MCF 10A (cell line): ENCODE measurements at regions not wholly inside any gene's neighbourhood (a gene's known extent, or its start where the extent isn't known, plus 50 kb on each side); places are given as distances from the start of the nearest gene placed in this dataset.

Experiments
- BruUV-seq: library from RNA; stranded (reverse); fragments of 400-500 nt; replicated peaks from 2 replicates; lab custom pipeline; 2021; lab: Mats Ljungman, UMichigan
- CTCF ChIA-PET: fragments of 300-600 bp; sonication (Branson Sonifier 250); formaldehyde crosslinking; extraction: SDS; loops from one replicate; lab custom pipeline; 2021; ENCODE audit warnings: antibody characterized with exemption, inconsistent platforms; lab: Yijun Ruan, JAX
- POLR2A ChIA-PET: fragments of 300-600, 350-650 bp; sonication (Branson Sonifier 250); formaldehyde crosslinking; extraction: SDS; loops from one replicate; lab custom pipeline; 2020; ENCODE audit warnings: antibody characterized with exemption, inconsistent platforms; lab: Yijun Ruan, JAX
- DNase-seq: peaks from one replicate; pipeline ENCODE4 v3.0.0-alpha.2; 2018; ENCODE audit not compliant: unreplicated experiment
- H3K27ac Mint-ChIP-seq: one replicate; pipeline ENCODE4 v1.8.0; 2022; ENCODE audit warnings: mild to moderate bottlenecking, low read depth, mixed read lengths; ENCODE audit not compliant: unreplicated experiment
- H3K27me3 Mint-ChIP-seq: one replicate; pipeline ENCODE4 v1.8.0; 2022; ENCODE audit warnings: mixed read lengths; ENCODE audit not compliant: insufficient read depth, unreplicated experiment
- H3K36me3 Mint-ChIP-seq: one replicate; pipeline ENCODE4 v1.8.0; 2022; ENCODE audit warnings: mild to moderate bottlenecking, moderate library complexity, mixed read lengths; ENCODE audit not compliant: insufficient read depth, unreplicated experiment
- H3K4me1 Mint-ChIP-seq: one replicate; pipeline ENCODE4 v1.8.0; 2022; ENCODE audit warnings: mixed read lengths; ENCODE audit not compliant: insufficient read depth, unreplicated experiment
- H3K4me3 Mint-ChIP-seq: one replicate; pipeline ENCODE4 v1.8.0; 2022; ENCODE audit warnings: mild to moderate bottlenecking, moderate library complexity, mixed read lengths; ENCODE audit not compliant: unreplicated experiment
- H3K9me3 Mint-ChIP-seq: one replicate; pipeline ENCODE4 v1.8.0; 2022; ENCODE audit warnings: mixed read lengths; ENCODE audit not compliant: unreplicated experiment
- intact Hi-C: fragments of 100-400 bp; cut with micrococcal nuclease; formaldehyde crosslinking; loops from 2 replicates; pipeline ENCODE4 v1.14.1; 2022
- TF ChIP-seq, protein P1 (sequence below): fragments of 200-600 bp; IDR thresholded peaks from one replicate; pipeline ENCODE4 v1.8.0; 2022; ENCODE audit warnings: antibody characterized with exemption, mild to moderate bottlenecking; ENCODE audit not compliant: unreplicated experiment

DNA sequence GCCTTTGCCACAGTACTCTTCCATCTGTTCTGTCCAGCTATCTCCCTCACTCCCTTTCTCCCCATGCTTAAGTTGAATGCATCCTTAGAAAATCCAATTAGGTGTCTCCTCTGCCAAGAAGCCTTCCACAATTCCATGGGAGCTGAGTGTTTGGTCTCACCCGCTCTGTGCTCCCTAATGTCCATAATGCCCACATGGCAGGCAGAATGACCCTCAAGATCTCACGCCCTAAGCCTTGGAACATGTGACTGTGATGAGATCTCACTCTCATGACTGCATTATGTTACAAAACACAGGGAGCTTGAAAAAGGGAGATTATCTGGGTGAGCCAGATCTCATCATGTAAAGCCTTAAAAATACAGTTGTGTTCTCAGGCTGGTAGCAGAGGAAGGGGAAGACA lies 229.4 kb downstream of the OMA1 start:
- no peak overlapping the region for H3K4me3 Mint-ChIP-seq
- H3K27me3 Mint-ChIP-seq: no peaks in the 10 kb centered on the region
- no peaks in the 10 kb centered on the region for H3K4me1 Mint-ChIP-seq
- TF ChIP-seq, protein P1, sequence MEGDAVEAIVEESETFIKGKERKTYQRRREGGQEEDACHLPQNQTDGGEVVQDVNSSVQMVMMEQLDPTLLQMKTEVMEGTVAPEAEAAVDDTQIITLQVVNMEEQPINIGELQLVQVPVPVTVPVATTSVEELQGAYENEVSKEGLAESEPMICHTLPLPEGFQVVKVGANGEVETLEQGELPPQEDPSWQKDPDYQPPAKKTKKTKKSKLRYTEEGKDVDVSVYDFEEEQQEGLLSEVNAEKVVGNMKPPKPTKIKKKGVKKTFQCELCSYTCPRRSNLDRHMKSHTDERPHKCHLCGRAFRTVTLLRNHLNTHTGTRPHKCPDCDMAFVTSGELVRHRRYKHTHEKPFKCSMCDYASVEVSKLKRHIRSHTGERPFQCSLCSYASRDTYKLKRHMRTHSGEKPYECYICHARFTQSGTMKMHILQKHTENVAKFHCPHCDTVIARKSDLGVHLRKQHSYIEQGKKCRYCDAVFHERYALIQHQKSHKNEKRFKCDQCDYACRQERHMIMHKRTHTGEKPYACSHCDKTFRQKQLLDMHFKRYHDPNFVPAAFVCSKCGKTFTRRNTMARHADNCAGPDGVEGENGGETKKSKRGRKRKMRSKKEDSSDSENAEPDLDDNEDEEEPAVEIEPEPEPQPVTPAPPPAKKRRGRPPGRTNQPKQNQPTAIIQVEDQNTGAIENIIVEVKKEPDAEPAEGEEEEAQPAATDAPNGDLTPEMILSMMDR: no peak
- no peaks in the 10 kb centered on the region for H3K9me3 Mint-ChIP-seq
- POLR2A ChIA-PET: no interaction called here
- CTCF ChIA-PET: no interaction called here
- intact Hi-C loops: no loop called here
- no peak for DNase-seq
- H3K27ac Mint-ChIP-seq: no peak overlapping the region
- no peaks in the 10 kb centered on the region for H3K36me3 Mint-ChIP-seq
- BruUV-seq: no TSS peak

- H3K4me3 Mint-ChIP-seq: no peak overlapping the region
- H3K9me3 Mint-ChIP-seq: no peaks in the 10 kb centered on the region
- CTCF ChIA-PET: interaction anchor here (0.5 kb wide), 1 partner anchor 13 kb away, joined by 3 read pairs; no protein-coding TSS in a partner anchor
- no peak for DNase-seq
- H3K4me1 Mint-ChIP-seq: no peaks in the 10 kb centered on the region
- H3K27ac Mint-ChIP-seq: no peak overlapping the region
- POLR2A ChIA-PET: no interaction called here
- TF ChIP-seq, protein P1: no peak
- no peaks in the 10 kb centered on the region for H3K36me3 Mint-ChIP-seq
- intact Hi-C loops: no loop called here
- no TSS peak for BruUV-seq
- H3K27me3 Mint-ChIP-seq: no peaks in the 10 kb centered on the region
Observed at GRCh38 chr1:58316141-58316540, 230.4 kb downstream of the OMA1 start.

GRCh38 chr1:58312971-58313563 lies 233.5 kb downstream of the OMA1 start:
- H3K36me3 Mint-ChIP-seq: no peaks in the 10 kb centered on the region
- H3K4me1 Mint-ChIP-seq: no peaks in the 10 kb centered on the region
- no peaks in the 10 kb centered on the region for H3K9me3 Mint-ChIP-seq
- no peak overlapping the region for H3K4me3 Mint-ChIP-seq
- H3K27ac Mint-ChIP-seq: no peak overlapping the region
- ChIA-PET POLR2A (no interaction called here), CTCF (no interaction called here)
- no TSS peak for BruUV-seq
- TF ChIP-seq, protein P1: no peak
- DNase-seq: no peak
- intact Hi-C loops: no loop called here
- H3K27me3 Mint-ChIP-seq: no peaks in the 10 kb centered on the region

- TF ChIP-seq, protein P1: no peak
- H3K36me3 Mint-ChIP-seq: no peaks in the 10 kb centered on the region
- ChIA-PET CTCF (no interaction called here), POLR2A (no interaction called here)
- peaks cover under 1% of the 10 kb centered on the region for H3K27me3 Mint-ChIP-seq
- H3K4me3 Mint-ChIP-seq: no peak overlapping the region
- intact Hi-C loops: no loop called here
- H3K4me1 Mint-ChIP-seq: no peaks in the 10 kb centered on the region
- DNase-seq: no peak
- H3K9me3 Mint-ChIP-seq: no peaks in the 10 kb centered on the region
- no TSS peak for BruUV-seq
- H3K27ac Mint-ChIP-seq: no peak overlapping the region
Observed at GRCh38 chr1:58312461-58312860, 234.1 kb downstream of the OMA1 start.
